ENCODE measurements at regions not wholly inside any gene's neighbourhood (a gene's known extent, or its start where the extent isn't known, plus 50 kb on each side); places are given as distances from the start of the nearest gene placed in this dataset.

DNA sequence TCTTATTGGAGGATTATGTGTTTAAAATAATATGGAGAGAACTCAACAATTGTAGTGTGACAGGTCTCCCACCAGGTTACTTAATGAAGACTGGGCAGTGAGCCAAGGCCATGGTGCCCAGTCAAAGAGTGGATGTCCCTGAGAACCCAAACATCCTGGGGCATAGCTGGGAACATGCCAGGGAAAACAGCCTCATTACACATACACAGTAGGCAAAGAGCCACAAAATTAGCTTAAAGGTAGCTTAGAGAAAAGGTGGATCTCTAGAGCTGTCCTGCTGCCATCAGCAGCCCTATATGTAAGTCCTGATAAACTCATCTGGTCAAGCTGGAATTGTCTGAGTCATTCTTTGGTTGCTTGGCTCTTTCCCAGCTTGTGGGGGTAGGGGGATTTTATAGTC lies 287.8 kb downstream of the PHF14 start:
- TF ChIP-seq SMC3 (IDR thresholded peaks at IDR 0.05; ENCODE audit: low read length), result no peak
- TF ChIP-seq SIN3A (IDR thresholded peaks at IDR 0.05; ENCODE audit: borderline replicate concordance, low read depth, low read length), result no peak

Measured in HepG2 (cell line).